Psoas muscle (tissue), 7 donors: ENCODE measurements at regions not wholly inside any gene's neighbourhood (a gene's known extent, or its start where the extent isn't known, plus 50 kb on each side); places are given as distances from the start of the nearest gene placed in this dataset.
"Not testable (repeated sequence)": the region's sequence is repeated elsewhere in the genome, so short reads cannot be mapped to it uniquely, and the experiment has no call there.

ENCODE experiments used
- ATAC-seq, 4 donors: fragments of 200-7000 bp; cut with Tn5 transposase; one replicate each; pipeline ENCODE4 v1.9.1; 2020; ENCODE audit warnings: moderate library complexity in 3 of 4, mild to moderate bottlenecking in 2 of 4
- DNase-seq, 2 donors: peaks; one replicate each; pipeline ENCODE4 v3.0.0-alpha.2; 2020
- H3K27ac ChIP-seq: fragments of 200-600 bp; one replicate; pipeline ENCODE4 v1.8.0; 2022
- H3K27me3 ChIP-seq, 3 donors: fragments of 200-600 bp in 1 of 3; one replicate each; pipeline versions ENCODE4 v1.6.1 to v1.8.0; 2013 to 2022; ENCODE audit warnings: low read length in 2 of 3, mild to moderate bottlenecking in 2 of 3, moderate library complexity in 1 of 3; ENCODE audit not compliant: insufficient read depth in 3 of 3
- H3K36me3 ChIP-seq, 2 donors: fragments of 200-600 bp in 1 of 2; one replicate each; pipeline versions ENCODE4 v1.6.1 to v1.8.0; 2013 to 2022; ENCODE audit warnings: low read depth in 1 of 2, mild to moderate bottlenecking in 1 of 2, moderate library complexity in 1 of 2; ENCODE audit not compliant: insufficient read depth in 1 of 2
- H3K4me1 ChIP-seq: fragments of 200-600 bp; one replicate; pipeline ENCODE4 v1.8.0; 2022
- H3K4me3 ChIP-seq: fragments of 200-600 bp; one replicate; pipeline ENCODE4 v1.8.0; 2022; ENCODE audit warnings: mild to moderate bottlenecking
- H3K9me3 ChIP-seq: fragments of 200-600 bp; one replicate; pipeline ENCODE4 v1.8.0; 2022
- WGBS, 3 donors: extraction: QIAGEN DNeasy Blood & Tissue Kit; methylation state at CpG; one replicate each; pipeline versions ENCODE4 v1.1.6 to v1.1.7; 2013; 5-methylcytosine and 5-hydroxymethylcytosine counted together
- intact Hi-C, 2 donors: fragments of 100-400 bp; cut with DNase I; formaldehyde crosslinking; loops; one replicate each; pipeline versions ENCODE4 v1.11.0 to v1.14.2; 2022
- donor health status: healthy with polysubstance abuse.
- donor health status: DM: no; HTN: no; CAD: no; lungs with moderate emphysema.
- donor health status: Bipolar disorder and iron deficiency.
- donor health status: healthy.
- donor health status: DM: yes; HTN: yes; CAD: no.
- donor health status: DM: no; HTN: no; CAD: no.
- donor health status: DM: yes; HTN: yes; CAD: no.

GRCh38 chr5:34171398-34171797, 128.4 kb upstream of the C1QTNF3 start:
- H3K27ac ChIP-seq, H3K4me1 ChIP-seq, H3K9me3 ChIP-seq, H3K27me3 ChIP-seq, intact Hi-C loops, H3K4me3 ChIP-seq, ATAC-seq, DNase-seq: not testable (repeated sequence)
- peaks cover 0 to 13% of the 10 kb centered on the region in 2 donors for H3K36me3 ChIP-seq

- H3K9me3 ChIP-seq, ATAC-seq, H3K27me3 ChIP-seq, H3K4me1 ChIP-seq, intact Hi-C loops, H3K4me3 ChIP-seq, H3K27ac ChIP-seq: not testable (repeated sequence)
- H3K36me3 ChIP-seq = peaks cover 0 to 29% of the 10 kb centered on the region in 2 donors
- DNase-seq = peak in 1 of 2 donors; percentile 45
- WGBS, 3 donors = 92 to 95% (median 95%) methylated on average over 10 of the region's 10 CpGs
These were observed 136.6 kb upstream of the C1QTNF3 start for GRCh38 chr5:34179453-34180190.

GRCh38 chr5:34180225-34180624, 137.2 kb upstream of the C1QTNF3 start:
- ATAC-seq, H3K27me3 ChIP-seq, H3K9me3 ChIP-seq, intact Hi-C loops, H3K4me1 ChIP-seq, H3K27ac ChIP-seq, H3K4me3 ChIP-seq: not testable (repeated sequence)
- H3K36me3 ChIP-seq = peaks cover 0 to 27% of the 10 kb centered on the region in 2 donors
- DNase-seq = peak in 1 of 2 donors; percentile 47
- WGBS, 3 donors = 94 to 96% (median 95%) methylated on average over 9 of the region's 10 CpGs

GRCh38 chr5:34180940-34181614, 138.1 kb upstream of the C1QTNF3 start:
- peaks cover 0 to 25% of the 10 kb centered on the region in 2 donors for H3K36me3 ChIP-seq
- intact Hi-C loops, H3K4me3 ChIP-seq: not testable (repeated sequence)

GRCh38 chr5:34185005-34185404, 142.0 kb upstream of the C1QTNF3 start:
- H3K27ac ChIP-seq, H3K27me3 ChIP-seq, intact Hi-C loops, H3K4me3 ChIP-seq, H3K4me1 ChIP-seq, ATAC-seq, H3K9me3 ChIP-seq: not testable (repeated sequence)
- DNase-seq = peak in 1 of 2 donors; percentile 50
- H3K36me3 ChIP-seq = peaks cover 0 to 20% of the 10 kb centered on the region in 2 donors
- WGBS, 3 donors = 95 to 98% (median 95%) methylated on average over 6 of the region's 6 CpGs

More at GRCh38 chr5:34180940-34181614, 138.1 kb upstream of the C1QTNF3 start:
- H3K27ac ChIP-seq, H3K27me3 ChIP-seq, ATAC-seq, H3K9me3 ChIP-seq, H3K4me1 ChIP-seq: not testable (repeated sequence)
- DNase-seq = peak in 1 of 2 donors; percentile 65
- 71 to 80% (median 76%) methylated on average over 8 to 9 of the region's 14 CpGs for WGBS, 3 donors

- H3K4me1 ChIP-seq, DNase-seq, H3K9me3 ChIP-seq, H3K27ac ChIP-seq, H3K27me3 ChIP-seq, ATAC-seq, intact Hi-C loops, H3K4me3 ChIP-seq: not testable (repeated sequence)
- WGBS, 3 donors = 88 to 94% (median 90%) methylated on average over 2 of the region's 2 CpGs
- H3K36me3 ChIP-seq = peaks cover 0 to 23% of the 10 kb centered on the region in 2 donors
These were observed 142.6 kb upstream of the C1QTNF3 start for GRCh38 chr5:34185572-34185971.

GRCh38 chr5:34186108-34186507, 143.1 kb upstream of the C1QTNF3 start:
- intact Hi-C loops, H3K4me3 ChIP-seq, H3K9me3 ChIP-seq, H3K4me1 ChIP-seq, H3K27me3 ChIP-seq, ATAC-seq, H3K27ac ChIP-seq: not testable (repeated sequence)
- 97 to 99% (median 98%) methylated on average over 2 of the region's 2 CpGs for WGBS, 3 donors
- H3K36me3 ChIP-seq = peaks cover 0 to 23% of the 10 kb centered on the region in 2 donors
- peak in 1 of 2 donors; percentile 46 for DNase-seq

GRCh38 chr5:34186865-34187264, 143.9 kb upstream of the C1QTNF3 start:
- H3K27me3 ChIP-seq, H3K27ac ChIP-seq, intact Hi-C loops, ATAC-seq, H3K4me1 ChIP-seq, H3K9me3 ChIP-seq, H3K4me3 ChIP-seq: not testable (repeated sequence)
- peaks cover 0 to 21% of the 10 kb centered on the region in 2 donors for H3K36me3 ChIP-seq
- peak in 1 of 2 donors; percentile 14 for DNase-seq
- WGBS, 3 donors = 86 to 93% (median 88%) methylated on average over 2 of the region's 2 CpGs

GRCh38 chr5:34187441-34187840, 144.4 kb upstream of the C1QTNF3 start:
- 91 to 92% (median 91%) methylated on average over 2 of the region's 4 CpGs for WGBS, 3 donors
- H3K36me3 ChIP-seq = peaks cover 0 to 16% of the 10 kb centered on the region in 2 donors
- H3K4me1 ChIP-seq, H3K27me3 ChIP-seq, ATAC-seq, intact Hi-C loops, H3K9me3 ChIP-seq, H3K27ac ChIP-seq, H3K4me3 ChIP-seq, DNase-seq: not testable (repeated sequence)
